ENCODE measurements at regions not wholly inside any gene's neighbourhood (a gene's known extent, or its start where the extent isn't known, plus 50 kb on each side); places are given as distances from the start of the nearest gene placed in this dataset.
"Not testable (repeated sequence)": the region's sequence is repeated elsewhere in the genome, so short reads cannot be mapped to it uniquely, and the experiment has no call there.

- DNase-seq = no peak
- in situ Hi-C loops (cut with HindIII; ENCODE audit: low pct_ligation_motif_present, low pct_unique_long_range_greater_than_20kb, low sequenced_read_pairs) = no loop called here
Observed at GRCh38 chrX:53883196-53883595, 161.1 kb downstream of the PHF8 start.

- in situ Hi-C loops (cut with HindIII; ENCODE audit: low pct_ligation_motif_present, low pct_unique_long_range_greater_than_20kb, low sequenced_read_pairs) = no loop called here
- peak; percentile 73 for DNase-seq
Observed at GRCh38 chrX:53882331-53882730, 161.9 kb downstream of the PHF8 start.

GRCh38 chrX:53880786-53881185, 163.5 kb downstream of the PHF8 start:
- in situ Hi-C loops (cut with HindIII; ENCODE audit: low pct_ligation_motif_present, low pct_unique_long_range_greater_than_20kb, low sequenced_read_pairs); DNase-seq: not testable (repeated sequence)

GRCh38 chrX:53859890-53860289, 173.4 kb upstream of the HUWE1 start:
- no peak for DNase-seq
- in situ Hi-C loops (cut with HindIII; ENCODE audit: low pct_ligation_motif_present, low pct_unique_long_range_greater_than_20kb, low sequenced_read_pairs) = no loop called here

GRCh38 chrX:53831662-53832635, 145.4 kb upstream of the HUWE1 start:
- in situ Hi-C loops (cut with HindIII; ENCODE audit: low pct_ligation_motif_present, low pct_unique_long_range_greater_than_20kb, low sequenced_read_pairs) = no loop called here
- DNase-seq = peak; percentile 31

GRCh38 chrX:53824686-53825085, 138.2 kb upstream of the HUWE1 start:
- DNase-seq = no peak
- in situ Hi-C loops (cut with HindIII; ENCODE audit: low pct_ligation_motif_present, low pct_unique_long_range_greater_than_20kb, low sequenced_read_pairs) = no loop called here

GRCh38 chrX:53818115-53818514, 131.6 kb upstream of the HUWE1 start:
- DNase-seq; in situ Hi-C loops (cut with HindIII; ENCODE audit: low pct_ligation_motif_present, low pct_unique_long_range_greater_than_20kb, low sequenced_read_pairs): not testable (repeated sequence)

GRCh38 chrX:53817548-53817947, 131.0 kb upstream of the HUWE1 start:
- DNase-seq = no peak
- in situ Hi-C loops (cut with HindIII; ENCODE audit: low pct_ligation_motif_present, low pct_unique_long_range_greater_than_20kb, low sequenced_read_pairs) = no loop called here

- in situ Hi-C loops (cut with HindIII; ENCODE audit: low pct_ligation_motif_present, low pct_unique_long_range_greater_than_20kb, low sequenced_read_pairs) = no loop called here
- no peak for DNase-seq
Observed at GRCh38 chrX:53813670-53814440, 127.3 kb upstream of the HUWE1 start.

GRCh38 chrX:53798281-53798680, 111.8 kb upstream of the HUWE1 start:
- DNase-seq = no peak
- in situ Hi-C loops (cut with HindIII; ENCODE audit: low pct_ligation_motif_present, low pct_unique_long_range_greater_than_20kb, low sequenced_read_pairs) = no loop called here

GRCh38 chrX:53795576-53795975, 109.1 kb upstream of the HUWE1 start:
- in situ Hi-C loops (cut with HindIII; ENCODE audit: low pct_ligation_motif_present, low pct_unique_long_range_greater_than_20kb, low sequenced_read_pairs) = no loop called here
- no peak for DNase-seq

- in situ Hi-C loops (cut with HindIII; ENCODE audit: low pct_ligation_motif_present, low pct_unique_long_range_greater_than_20kb, low sequenced_read_pairs) = no loop called here
- no peak for DNase-seq
Observed at GRCh38 chrX:53794181-53794580, 107.7 kb upstream of the HUWE1 start.

- DNase-seq = no peak
- in situ Hi-C loops (cut with HindIII; ENCODE audit: low pct_ligation_motif_present, low pct_unique_long_range_greater_than_20kb, low sequenced_read_pairs) = no loop called here
Observed at GRCh38 chrX:53768865-53769264, 82.3 kb upstream of the HUWE1 start.

GRCh38 chrX:53768451-53768850, 81.9 kb upstream of the HUWE1 start:
- in situ Hi-C loops (cut with HindIII; ENCODE audit: low pct_ligation_motif_present, low pct_unique_long_range_greater_than_20kb, low sequenced_read_pairs) = no loop called here
- DNase-seq = no peak

- in situ Hi-C loops (cut with HindIII; ENCODE audit: low pct_ligation_motif_present, low pct_unique_long_range_greater_than_20kb, low sequenced_read_pairs) = no loop called here
Observed at GRCh38 chrX:53767544-53767943, 81.0 kb upstream of the HUWE1 start.

GRCh38 chrX:53757181-53757580, 70.7 kb upstream of the HUWE1 start:
- in situ Hi-C loops (cut with HindIII; ENCODE audit: low pct_ligation_motif_present, low pct_unique_long_range_greater_than_20kb, low sequenced_read_pairs); DNase-seq: not testable (repeated sequence)

More at GRCh38 chrX:53767544-53767943, 81.0 kb upstream of the HUWE1 start:
- no peak for DNase-seq

GRCh38 chrX:53746718-53747117, 60.2 kb upstream of the HUWE1 start:
- in situ Hi-C loops (cut with HindIII; ENCODE audit: low pct_ligation_motif_present, low pct_unique_long_range_greater_than_20kb, low sequenced_read_pairs) = no loop called here
- no peak for DNase-seq

- DNase-seq = no peak
- in situ Hi-C loops (cut with HindIII; ENCODE audit: low pct_ligation_motif_present, low pct_unique_long_range_greater_than_20kb, low sequenced_read_pairs) = no loop called here
Observed at GRCh38 chrX:53743244-53743643, 56.7 kb upstream of the HUWE1 start.

GRCh38 chrX:53738370-53738906, 51.9 kb upstream of the HUWE1 start:
- in situ Hi-C loops (cut with HindIII; ENCODE audit: low pct_ligation_motif_present, low pct_unique_long_range_greater_than_20kb, low sequenced_read_pairs) = no loop called here

More at GRCh38 chrX:53738370-53738906, 51.9 kb upstream of the HUWE1 start:
- no peak for DNase-seq
